Stomach (tissue), 8 donors: ENCODE measurements at regions not wholly inside any gene's neighbourhood (a gene's known extent, or its start where the extent isn't known, plus 50 kb on each side); places are given as distances from the start of the nearest gene placed in this dataset.

Experiments
- DNase-seq, 2 donors: peaks; one replicate each; pipeline versions ENCODE4 v3.0.0 to v3.0.0-alpha.2; 2013 to 2019
- H3K27ac ChIP-seq, 5 donors: fragments of 200-600 bp in 4 of 5; sonication (generic) in 4 of 5; one replicate each; pipeline ENCODE4 v1.5.1; 2013 to 2019; ENCODE audit warnings: mild to moderate bottlenecking in 1 of 5, moderate library complexity in 1 of 5
- H3K27me3 ChIP-seq, 3 donors: fragments of 200-600 bp; sonication (generic); one replicate each; pipeline ENCODE4 v1.5.1; 2017 to 2019; ENCODE audit warnings: mixed run types in 1 of 3
- H3K36me3 ChIP-seq, 4 donors: fragments of 200-600 bp; sonication (generic); 1 replicate in 3 of 4; 2 replicates in 1 of 4; pipeline ENCODE4 v1.5.1; 2016 to 2019
- H3K4me1 ChIP-seq, 4 donors: fragments of 200-600 bp; sonication (generic); one replicate each; pipeline ENCODE4 v1.5.1; 2016 to 2019
- H3K4me3 ChIP-seq, 4 donors: fragments of 200-600 bp; sonication (generic) in 3 of 4; one replicate each; pipeline ENCODE4 v1.5.1; 2016 to 2019; ENCODE audit warnings: mild to moderate bottlenecking in 1 of 4
- H3K9me3 ChIP-seq, 4 donors: fragments of 200-600 bp; sonication (generic); one replicate each; pipeline ENCODE4 v1.5.1; 2016 to 2019
- CTCF ChIP-seq, 7 experiments: fragments of 450-650 bp in 4 of 7; fragments of 200-600 bp in 3 of 7; sonication (generic) in 3 of 7; IDR thresholded peaks; one replicate each; pipeline ENCODE4 v1.5.1; 2016 to 2019; ENCODE audit warnings: antibody characterized with exemption in 7 of 7, control low read depth in 2 of 7, mild to moderate bottlenecking in 1 of 7
- EP300 ChIP-seq: sonication (generic); formaldehyde crosslinking; IDR thresholded peaks from one replicate; pipeline ENCODE4 v1.6.1; 2017; ENCODE audit warnings: antibody characterized with exemption
- POLR2A ChIP-seq, 4 donors: fragments of 450-650 bp; IDR thresholded peaks; one replicate each; pipeline ENCODE4 v1.6.1; 2016; ENCODE audit warnings: antibody characterized with exemption in 4 of 4, control low read depth in 2 of 4, mild to moderate bottlenecking in 1 of 4, moderate library complexity in 1 of 4
- POLR2AphosphoS5 ChIP-seq, 3 donors: sonication (generic); formaldehyde crosslinking; IDR thresholded peaks; one replicate each; pipeline ENCODE4 v1.6.1; 2016; ENCODE audit warnings: antibody characterized with exemption in 3 of 3
- WGBS, 5 donors: extraction: QIAGEN DNeasy Blood & Tissue Kit in 3 of 5; methylation state at CpG; one replicate each; pipeline versions ENCODE4 v1.1.5 to v1.1.7; 2013 to 2018; 5-methylcytosine and 5-hydroxymethylcytosine counted together
- intact Hi-C: fragments of 100-400 bp; cut with DNase I; formaldehyde crosslinking; loops from one replicate; pipeline ENCODE4 v1.15.1; 2023; ENCODE audit warnings: low total_unique reads
- donor health status: healthy with polysubstance abuse.
- donor health status: Bipolar disorder and iron deficiency.
- donor health status: healthy.

DNA sequence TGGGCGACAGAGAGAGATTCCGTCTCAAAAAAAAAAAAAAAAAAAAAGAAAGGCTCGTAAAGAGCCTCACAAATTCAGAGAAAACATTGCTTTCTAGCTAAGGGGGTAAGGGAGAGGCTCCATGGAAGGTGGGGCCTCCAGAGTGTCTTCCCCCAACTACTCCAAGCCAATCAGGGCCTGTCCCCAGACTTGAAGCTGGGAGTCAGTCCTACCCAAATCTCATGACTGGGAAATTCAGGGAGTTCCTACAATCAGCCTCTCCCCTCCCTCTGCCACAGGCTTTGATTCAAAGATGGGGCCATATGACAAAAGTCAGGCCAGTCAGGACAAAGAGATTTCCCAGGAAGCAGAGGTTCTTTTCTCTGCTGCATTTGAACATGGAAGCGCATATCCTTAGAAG is 63.0 kb upstream of the NUP160 start:
- Histone ChIP-seq H3K4me3 (no peak overlapping the region), H3K9me3 (no peaks in the 10 kb centered on the region), H3K27me3 (no peaks in the 10 kb centered on the region), H3K4me1 (peaks cover 1 to 19% (median 10%) of the 10 kb centered on the region in 4 donors), H3K27ac (no peak overlapping the region), H3K36me3 (no peaks in the 10 kb centered on the region)
- no peak for DNase-seq
- 88 to 100% (median 97%) methylated on average over 2 to 4 of the region's 4 CpGs for WGBS, 5 donors
- no peak for TF ChIP-seq POLR2A (IDR thresholded peaks at IDR 0.05)
- no peak for TF ChIP-seq EP300
- no peak for TF ChIP-seq CTCF (IDR thresholded peaks at IDR 0.05)
- no peak for TF ChIP-seq POLR2AphosphoS5 (IDR thresholded peaks at IDR 0.05)
- intact Hi-C loops, result no loop called here

- no peaks in the 10 kb centered on the region for H3K9me3 ChIP-seq
- no peak overlapping the region for H3K4me3 ChIP-seq
- TF ChIP-seq POLR2AphosphoS5 (IDR thresholded peaks at IDR 0.05) (no peak), EP300 (no peak), CTCF (IDR thresholded peaks at IDR 0.05) (no peak), POLR2A (IDR thresholded peaks at IDR 0.05) (no peak)
- WGBS, 5 donors, result 16 to 38% (median 29%) methylated on average over 5 of the region's 5 CpGs
- intact Hi-C loops, result no loop called here
- no peaks in the 10 kb centered on the region for H3K36me3 ChIP-seq
- DNase-seq, result peak in 1 of 2 donors; percentile 51
- H3K27me3 ChIP-seq, result no peaks in the 10 kb centered on the region
- peaks cover 0 to 14% (median 6%) of the 10 kb centered on the region in 4 donors for H3K4me1 ChIP-seq
- peak overlapping the region in 3 of 5 donors; percentile 8 to 44 (median 28) for H3K27ac ChIP-seq
Measured at GRCh38 chr11:47908198-47908597, 60.0 kb upstream of the NUP160 start.

- TF ChIP-seq POLR2A (IDR thresholded peaks at IDR 0.05) (no peak), CTCF (IDR thresholded peaks at IDR 0.05) (no peak), POLR2AphosphoS5 (IDR thresholded peaks at IDR 0.05) (no peak), EP300 (no peak)
- 89 to 94% (median 92%) methylated on average over 5 of the region's 5 CpGs for WGBS, 5 donors
- no peak overlapping the region for H3K4me3 ChIP-seq
- DNase-seq, result no peak
- intact Hi-C loops, result no loop called here
- H3K27ac ChIP-seq, result no peak overlapping the region
- H3K9me3 ChIP-seq, result no peaks in the 10 kb centered on the region
- peaks cover 0 to 14% (median 6%) of the 10 kb centered on the region in 4 donors for H3K4me1 ChIP-seq
- H3K27me3 ChIP-seq, result no peaks in the 10 kb centered on the region
- no peaks in the 10 kb centered on the region for H3K36me3 ChIP-seq
Measured at GRCh38 chr11:47907499-47907898, 59.3 kb upstream of the NUP160 start.

DNA sequence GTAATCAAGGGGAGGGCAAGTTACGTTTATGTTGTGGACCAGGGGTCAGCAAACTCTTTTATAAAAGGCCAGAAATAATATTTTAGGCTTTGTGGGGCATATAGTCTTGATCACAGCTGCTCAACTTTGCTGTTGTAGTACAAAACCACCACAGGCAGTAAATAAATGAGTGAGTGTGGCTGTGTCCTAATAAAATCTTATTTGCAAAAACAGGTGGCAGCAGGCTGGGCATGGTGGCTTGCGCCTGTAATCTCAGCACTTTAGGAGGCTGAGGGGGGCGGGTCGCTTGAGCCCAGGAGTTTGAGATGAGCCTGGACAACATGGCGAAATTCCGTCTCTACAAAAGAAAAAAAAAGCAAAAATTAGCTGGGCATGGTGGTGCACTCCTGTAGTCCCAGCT is 57.9 kb upstream of the NUP160 start:
- intact Hi-C loops, result no loop called here
- Histone ChIP-seq H3K4me3 (no peak overlapping the region), H3K36me3 (no peaks in the 10 kb centered on the region), H3K27me3 (no peaks in the 10 kb centered on the region), H3K4me1 (peaks cover 0 to 14% (median 6%) of the 10 kb centered on the region in 4 donors), H3K9me3 (no peaks in the 10 kb centered on the region), H3K27ac (no peak overlapping the region)
- 82 to 89% (median 89%) methylated on average over 6 of the region's 6 CpGs for WGBS, 5 donors
- TF ChIP-seq POLR2A (IDR thresholded peaks at IDR 0.05), result no peak
- TF ChIP-seq POLR2AphosphoS5 (IDR thresholded peaks at IDR 0.05), result no peak
- no peak for TF ChIP-seq EP300
- no peak for TF ChIP-seq CTCF (IDR thresholded peaks at IDR 0.05)
- DNase-seq, result no peak
